ENCODE measurements at regions not wholly inside any gene's neighbourhood (a gene's known extent, or its start where the extent isn't known, plus 50 kb on each side); places are given as distances from the start of the nearest gene placed in this dataset.
"Not testable (repeated sequence)": the region's sequence is repeated elsewhere in the genome, so short reads cannot be mapped to it uniquely, and the experiment has no call there.

- DNase-seq = no peak
These were observed 108.7 kb downstream of the SUCLA2 start for GRCh38 chr13:47892374-47892773.

DNA sequence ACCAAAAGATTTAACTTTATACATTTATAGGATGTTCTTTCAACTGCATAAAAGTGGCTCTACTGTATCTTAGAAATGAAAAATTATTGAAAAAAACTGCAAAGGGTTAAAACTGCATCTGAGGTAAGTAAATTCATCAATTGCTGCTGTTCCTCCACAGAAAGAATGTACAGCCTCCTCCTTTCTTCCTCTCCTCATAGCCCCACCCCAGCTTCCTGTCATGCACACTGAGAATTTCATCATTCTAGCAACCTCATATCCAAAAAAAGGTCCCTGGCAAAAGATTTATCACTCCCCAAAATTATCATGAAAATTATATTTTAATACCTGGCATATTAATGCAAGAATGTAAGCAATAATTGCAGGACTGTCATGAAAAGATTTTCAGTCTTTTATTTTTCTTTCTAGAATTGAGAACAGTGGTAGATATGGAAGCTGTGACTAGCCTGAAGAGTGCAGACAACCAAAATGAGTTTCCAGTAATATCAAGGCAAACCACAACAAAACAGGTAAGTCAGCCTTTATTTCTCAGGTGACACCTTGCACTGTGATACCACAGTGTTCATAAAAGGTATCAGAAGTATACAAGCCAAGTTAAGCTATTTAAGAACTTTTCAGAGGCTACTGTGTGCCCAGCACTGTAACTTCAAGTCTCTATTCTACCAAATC lies 110.8 kb downstream of the SUCLA2 start:
- DNase-seq = no peak

DNA sequence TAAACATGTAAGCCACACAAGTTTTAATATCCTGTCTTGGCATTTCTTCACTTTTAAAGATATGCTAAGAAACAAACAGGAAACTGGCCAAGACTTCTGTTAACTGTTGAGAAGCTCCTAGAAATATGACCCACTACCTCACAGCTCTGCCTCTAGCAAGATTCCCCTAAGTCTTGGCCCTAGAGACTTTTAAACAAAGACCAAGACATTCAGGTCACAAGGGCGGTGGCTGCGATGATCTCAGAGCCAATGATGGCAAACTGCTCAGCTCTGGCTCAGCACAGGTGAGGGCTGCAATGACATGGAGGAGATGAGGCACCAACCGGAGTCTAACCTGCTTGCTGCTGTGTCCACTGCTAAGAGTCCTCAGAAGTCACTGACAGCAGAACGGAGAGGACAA lies 114.8 kb downstream of the SUCLA2 start:
- no peak for DNase-seq

DNA sequence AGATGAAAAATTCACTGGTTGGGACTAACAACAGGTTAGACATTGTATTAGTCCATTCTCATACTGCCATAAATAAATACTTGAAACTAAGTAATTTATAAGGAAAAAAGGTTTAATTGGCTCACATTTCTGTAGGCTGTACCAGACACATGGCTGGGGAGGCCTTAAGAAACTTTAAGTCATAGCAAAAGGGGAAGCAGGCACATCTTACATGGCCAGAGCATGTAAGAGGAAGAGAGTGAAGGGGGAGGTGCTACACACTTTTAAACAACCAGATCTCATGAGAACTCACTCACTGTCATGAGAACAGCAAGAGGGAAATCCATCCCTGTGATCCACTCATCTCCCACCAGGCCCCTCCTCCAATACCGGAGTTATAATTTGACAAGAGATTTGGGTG lies 125.9 kb downstream of the SUCLA2 start:
- no peak for DNase-seq

- DNase-seq = not testable (repeated sequence)
These were observed 127.1 kb downstream of the SUCLA2 start for GRCh38 chr13:47873987-47874386.

DNA sequence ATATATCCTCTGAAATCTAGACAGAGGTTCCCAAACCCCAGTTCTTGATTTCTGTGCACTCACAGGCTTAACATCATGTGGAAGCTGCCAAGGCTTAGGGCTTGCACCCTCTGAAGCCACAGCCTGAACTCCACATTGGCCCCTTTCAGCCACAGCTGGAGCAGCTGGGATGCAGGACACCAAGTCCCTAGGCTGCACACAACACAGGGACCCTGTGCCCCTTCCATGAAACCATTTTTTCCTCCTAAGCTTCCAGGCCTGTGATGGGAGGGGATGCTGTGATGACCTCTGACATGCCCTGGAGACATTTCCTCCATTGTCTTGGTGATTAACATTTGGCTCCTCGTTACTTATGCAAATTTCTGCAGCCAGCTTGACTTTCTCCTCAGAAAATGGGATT lies 127.8 kb downstream of the SUCLA2 start:
- DNase-seq = not testable (repeated sequence)

DNA sequence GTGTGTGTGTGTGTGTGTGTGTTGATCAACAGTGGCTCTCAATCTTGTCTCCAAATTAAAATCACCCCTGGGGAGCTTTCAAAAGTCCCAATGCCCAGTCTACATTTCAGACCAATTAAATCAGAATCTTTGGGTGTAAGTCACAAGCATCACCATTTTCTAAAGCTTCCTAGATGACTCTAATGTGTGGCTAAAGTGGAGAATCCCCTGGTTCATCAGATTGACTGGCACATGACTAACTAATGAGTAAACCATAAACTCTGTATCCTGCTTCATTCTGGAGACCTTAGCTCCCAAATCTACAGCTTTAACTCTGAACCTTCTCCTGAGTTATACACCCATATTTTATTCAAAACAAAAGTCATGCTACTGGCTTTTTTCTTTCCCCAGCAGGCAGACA lies 131.3 kb downstream of the SUCLA2 start:
- no peak for DNase-seq

- no peak for DNase-seq
These were observed 135.2 kb downstream of the SUCLA2 start for GRCh38 chr13:47865883-47866282.

GRCh38 chr13:47862841-47863240 lies 138.2 kb downstream of the SUCLA2 start:
- no peak for DNase-seq

DNA sequence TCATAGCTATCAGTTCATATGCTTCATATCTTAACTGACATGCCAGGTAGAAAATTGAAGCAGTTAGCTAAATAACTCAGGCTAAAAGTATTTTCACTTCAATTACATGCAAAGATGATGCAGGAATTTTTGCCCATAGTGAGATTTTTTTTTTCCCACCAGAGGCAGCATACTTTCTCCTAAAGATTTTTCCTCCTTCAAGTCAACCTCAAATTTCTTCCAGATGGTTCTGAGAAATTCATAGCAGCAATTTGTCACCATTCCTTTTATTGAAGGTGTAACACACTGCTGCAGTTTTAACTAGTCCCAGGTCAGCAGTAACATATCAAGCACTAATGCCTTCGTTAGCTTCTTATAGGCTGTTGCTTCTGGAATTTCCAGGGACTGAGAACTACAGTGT lies 141.9 kb downstream of the SUCLA2 start:
- no peak for DNase-seq

- no peak for DNase-seq
These were observed 142.7 kb downstream of the SUCLA2 start for GRCh38 chr13:47858042-47859025.

DNA sequence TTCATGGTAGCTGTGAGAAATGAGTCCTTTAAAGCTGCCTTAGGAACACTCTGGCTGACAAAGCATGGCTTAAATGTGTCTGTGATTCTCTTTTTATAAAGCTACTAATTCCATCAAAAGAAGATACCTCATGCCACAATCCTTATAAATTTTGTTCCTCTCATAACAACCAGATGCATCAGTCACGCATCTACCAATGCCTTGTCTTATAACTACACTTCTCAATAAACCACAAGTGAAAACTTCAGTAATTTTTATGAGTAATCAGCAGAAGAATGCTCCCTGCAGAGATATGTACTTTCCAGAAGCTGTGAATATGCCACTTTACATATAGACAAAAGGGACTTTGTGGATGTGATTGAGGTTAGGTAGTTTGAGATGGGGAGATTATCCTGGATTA lies 147.8 kb downstream of the SUCLA2 start:
- DNase-seq = no peak

DNA sequence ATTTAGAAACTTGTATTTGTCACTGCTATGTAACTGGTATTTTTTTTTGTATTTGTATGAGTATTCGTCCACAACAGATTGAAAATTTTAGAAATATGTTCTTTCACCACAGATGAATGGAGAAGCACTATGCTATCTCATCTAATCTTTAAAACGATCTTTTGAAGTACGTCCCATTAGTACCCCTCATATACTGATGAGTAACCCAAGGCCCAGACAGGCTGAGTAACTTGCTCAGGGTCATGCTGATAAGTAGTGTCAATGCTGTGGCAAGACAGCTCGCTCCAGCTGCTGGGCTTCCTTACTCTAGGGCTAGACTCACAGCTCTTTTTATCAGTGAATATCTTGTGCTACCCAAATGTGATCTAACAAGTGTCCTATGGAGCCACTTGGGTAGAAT lies 154.2 kb downstream of the SUCLA2 start:
- no peak for DNase-seq

DNA sequence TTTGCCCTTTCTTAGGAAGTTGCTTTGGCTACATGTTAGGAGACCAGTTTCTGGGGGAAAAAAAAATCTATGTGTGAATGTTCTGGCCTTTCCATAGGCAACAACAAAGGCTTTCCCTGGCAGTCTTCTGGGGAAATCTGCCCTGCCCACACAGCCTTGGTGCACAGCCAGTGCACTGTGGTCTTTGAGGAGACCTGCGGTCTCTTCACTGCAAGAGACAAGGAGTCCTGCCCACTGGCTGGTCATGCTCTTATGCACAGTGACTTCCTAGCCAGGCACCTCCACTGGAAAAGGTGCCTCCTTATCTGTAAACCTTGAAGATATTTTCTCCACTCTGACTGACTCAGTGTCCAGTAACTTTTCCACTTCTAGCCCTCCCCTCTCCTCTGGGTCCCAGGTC lies 155.1 kb downstream of the SUCLA2 start:
- no peak for DNase-seq

GRCh38 chr13:47843005-47843404 lies 158.1 kb downstream of the SUCLA2 start:
- no peak for DNase-seq

GRCh38 chr13:47841151-47841550 lies 159.9 kb downstream of the SUCLA2 start:
- DNase-seq = no peak

GRCh38 chr13:47837906-47838305 lies 163.2 kb downstream of the SUCLA2 start:
- no peak for DNase-seq

DNA sequence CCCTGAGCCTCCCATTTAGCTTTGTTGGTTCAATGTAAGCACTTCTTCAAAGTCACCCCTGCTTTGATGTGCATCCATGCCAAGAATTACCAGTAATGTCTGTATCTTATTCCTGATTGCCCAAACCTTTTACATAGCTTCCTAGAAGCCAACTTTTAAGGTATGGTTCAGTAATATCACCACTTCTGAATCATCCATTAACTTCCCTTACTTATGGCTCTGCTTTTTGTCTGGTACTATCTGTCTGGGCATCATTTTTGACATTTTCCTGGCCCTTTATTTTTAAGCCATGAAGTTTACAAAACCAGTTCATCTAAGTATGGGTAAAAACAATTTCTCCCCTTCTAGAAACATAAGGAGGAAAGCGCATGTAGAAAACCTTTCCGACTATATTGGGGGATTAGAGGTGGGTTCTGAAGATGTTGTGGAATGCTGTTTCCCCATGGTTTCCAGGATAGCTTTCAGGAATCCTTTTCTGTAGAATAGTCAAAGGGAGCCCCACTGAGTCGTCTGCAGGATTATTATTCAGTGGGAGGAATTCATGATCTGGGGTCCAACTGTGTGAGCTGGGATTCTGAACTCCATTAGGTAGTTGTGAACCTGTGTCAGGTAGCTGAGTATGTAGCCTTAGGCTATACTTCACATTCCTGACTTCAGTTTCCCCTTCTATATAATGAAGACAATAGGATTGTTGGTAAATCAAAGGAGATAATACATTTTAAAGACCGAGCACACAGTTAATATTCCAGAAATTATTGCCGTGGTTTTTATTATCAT lies 163.8 kb downstream of the SUCLA2 start:
- no peak for DNase-seq

DNA sequence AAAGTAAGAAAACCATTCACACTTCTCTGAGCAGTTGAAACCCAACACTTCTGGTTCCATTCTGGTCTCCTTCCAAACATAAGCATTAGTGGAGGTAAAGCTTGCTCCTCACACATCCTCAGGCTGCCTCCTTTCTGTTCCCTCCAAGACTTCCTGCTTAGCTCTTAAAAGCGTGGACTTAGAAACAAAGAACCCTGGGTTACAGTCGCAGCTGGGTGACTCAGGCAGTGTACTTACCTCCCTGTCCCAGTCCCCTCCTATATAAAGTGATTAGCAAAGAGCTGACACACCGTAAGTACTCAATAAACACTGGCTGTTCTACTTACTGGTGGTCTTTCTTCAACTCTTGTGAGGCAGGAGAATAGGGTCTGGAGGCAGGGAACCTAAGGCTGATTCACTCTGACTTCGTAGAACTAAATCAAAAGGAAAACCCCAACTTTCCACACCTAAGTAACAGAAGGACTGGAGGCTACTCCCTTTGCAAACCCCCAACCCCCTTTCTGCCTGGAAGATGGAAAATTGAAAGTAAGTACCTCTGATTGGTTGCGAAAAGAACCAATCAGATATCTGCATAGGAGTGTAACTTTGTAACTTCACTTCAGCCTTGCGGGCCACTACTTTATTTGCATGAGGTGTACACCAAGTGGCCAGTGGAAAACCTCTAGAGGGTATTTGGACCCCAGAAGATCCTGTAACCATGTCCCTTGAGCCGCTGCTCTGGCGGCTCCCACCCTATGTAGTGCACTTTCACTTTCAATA lies 165.4 kb downstream of the SUCLA2 start:
- DNase-seq = no peak

DNA sequence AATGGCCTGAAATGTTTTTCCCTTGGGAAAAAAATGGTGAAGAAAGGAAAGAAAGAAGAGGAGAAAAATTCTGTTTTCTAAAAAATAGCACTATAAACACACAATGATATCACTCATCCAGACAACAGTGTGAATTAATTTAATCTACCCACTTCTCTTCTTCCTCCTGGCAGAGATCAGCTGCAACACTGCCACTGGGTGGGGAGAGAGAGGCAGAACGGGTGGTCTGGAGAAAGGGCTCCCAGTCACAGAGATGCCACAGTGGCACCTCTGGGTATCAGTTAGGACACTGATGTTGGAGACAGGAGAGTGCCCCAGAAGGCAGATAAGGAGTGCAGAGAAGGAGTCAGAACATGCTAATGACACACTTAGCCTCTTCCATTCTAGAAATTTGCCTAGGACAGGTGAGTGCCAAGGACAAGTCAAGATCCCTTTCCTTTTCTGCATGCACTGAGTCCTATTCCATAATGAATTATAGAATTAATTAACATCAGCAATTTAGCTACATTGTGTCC lies 168.6 kb downstream of the SUCLA2 start:
- DNase-seq = no peak

- DNase-seq = no peak
These were observed 169.8 kb downstream of the SUCLA2 start for GRCh38 chr13:47831265-47831664.

GRCh38 chr13:47829690-47830089 lies 171.4 kb downstream of the SUCLA2 start:
- DNase-seq = no peak

All from SIG-M5 (cell line).